Fibroblast of upper back skin (primary cell): ENCODE measurements at regions not wholly inside any gene's neighbourhood (a gene's known extent, or its start where the extent isn't known, plus 50 kb on each side); places are given as distances from the start of the nearest gene placed in this dataset.
A peak's percentile ranks its signal among the peaks of the same experiment; 100 is the strongest.
"Not testable (repeated sequence)": the region's sequence is repeated elsewhere in the genome, so short reads cannot be mapped to it uniquely, and the experiment has no call there.

Experiments used
- DNase-seq: peaks from one replicate; pipeline ENCODE4 v3.0.0-alpha.2; 2013

DNA sequence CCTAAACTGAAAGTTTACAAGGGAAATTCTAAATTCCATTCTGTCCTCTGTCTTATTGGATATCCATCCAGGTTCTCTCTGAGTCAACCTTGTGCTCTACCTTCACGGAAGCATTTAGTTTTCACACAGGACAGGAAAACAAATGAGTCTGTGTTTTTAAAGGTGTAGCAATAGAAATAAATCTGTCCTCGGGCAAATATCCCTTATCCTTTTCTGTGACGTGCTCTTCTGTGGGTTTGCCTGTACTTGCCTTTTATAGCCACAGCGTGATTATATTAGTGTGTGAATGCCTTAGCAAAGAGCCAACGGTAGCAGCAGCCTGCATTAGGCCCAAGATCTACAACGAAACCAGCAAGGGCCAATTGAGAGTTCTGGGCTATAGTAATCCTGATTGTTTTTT, 127.2 kb upstream of the PLSCR5 start:
- DNase-seq, result no peak

DNA sequence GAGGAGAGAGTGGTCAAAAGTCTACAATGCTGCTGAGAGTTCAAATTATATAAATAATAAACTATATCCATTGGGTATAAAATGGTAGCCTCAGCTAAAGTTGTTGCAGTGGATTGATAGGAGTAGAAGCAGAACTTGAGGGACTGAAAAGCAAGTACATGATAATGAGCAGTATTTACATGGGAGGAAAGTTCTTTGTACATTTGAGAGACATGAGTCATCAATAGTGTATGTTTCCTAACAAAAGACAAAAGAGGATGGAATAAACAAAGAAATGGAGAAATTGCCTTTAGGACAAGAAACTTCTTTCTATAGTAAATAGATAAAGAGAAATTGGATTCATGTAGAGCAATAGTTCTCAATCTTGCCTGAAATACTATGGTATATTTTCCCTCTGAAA, 110.0 kb upstream of the PLSCR5 start:
- DNase-seq, result peak; percentile 9

- peak; percentile 69 for DNase-seq
These were observed 107.7 kb upstream of the PLSCR5 start for GRCh38 chr3:146712806-146713205.

- peak; percentile 38 for DNase-seq
These were observed 104.8 kb upstream of the PLSCR5 start for GRCh38 chr3:146709969-146710368.

DNA sequence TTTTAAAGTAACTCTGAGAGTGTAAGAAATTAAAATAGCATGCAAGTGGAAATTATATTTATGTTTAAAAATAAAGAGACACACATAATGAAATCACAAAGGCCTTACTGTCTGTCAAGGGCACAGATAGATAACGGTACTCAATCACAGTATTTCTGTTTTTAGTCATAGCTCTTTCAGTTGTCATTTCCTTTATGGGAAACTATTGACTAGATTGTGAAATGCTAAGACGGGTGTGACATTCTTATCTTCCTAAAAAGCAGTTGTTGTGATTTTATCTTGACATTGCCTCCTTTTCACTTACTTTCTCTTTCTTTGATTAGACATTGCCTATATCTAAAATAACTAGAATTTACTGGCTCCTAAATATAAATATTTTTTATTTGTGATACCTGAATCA, 100.1 kb upstream of the PLSCR5 start:
- DNase-seq, result no peak

DNA sequence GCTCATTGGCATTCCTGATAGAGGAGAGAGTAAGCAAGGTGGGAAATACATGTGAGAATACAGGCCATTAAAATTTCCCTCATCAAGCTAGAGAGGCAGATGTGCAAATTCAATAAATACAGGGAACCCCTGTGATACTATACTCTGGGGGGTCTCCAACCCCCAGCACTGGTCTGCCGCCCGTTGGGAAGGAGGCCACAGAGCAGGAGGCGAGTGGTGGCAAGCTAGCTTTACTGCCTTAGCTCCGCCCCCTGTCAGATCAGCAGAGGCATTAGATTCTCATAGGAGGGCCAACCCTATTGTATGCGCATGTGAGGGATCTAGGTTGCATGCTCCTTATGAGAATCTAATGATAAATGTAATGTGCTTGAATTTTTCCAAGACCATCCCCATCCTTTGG, 97.1 kb upstream of the PLSCR5 start:
- no peak for DNase-seq

- DNase-seq, result no peak
These were observed 96.1 kb upstream of the PLSCR5 start for GRCh38 chr3:146701246-146701645.

DNA sequence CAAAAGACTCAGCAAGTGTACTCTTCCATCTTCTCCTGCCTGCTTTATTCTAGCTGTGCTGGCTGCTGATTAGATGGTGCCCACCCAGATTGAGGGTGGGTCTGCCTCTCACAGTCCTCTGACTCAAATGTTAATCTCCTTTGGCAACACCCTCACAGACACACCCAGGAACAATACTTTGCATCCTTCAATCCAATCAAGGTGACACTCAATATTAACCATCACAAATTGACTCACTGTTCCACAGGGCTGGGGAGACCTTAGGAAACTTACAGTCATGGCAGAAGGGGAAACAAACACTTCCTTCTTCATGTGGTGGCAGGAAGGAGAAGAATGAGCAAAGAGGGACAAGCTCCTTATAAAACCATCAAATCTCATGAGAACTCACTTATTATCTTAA, 94.9 kb upstream of the PLSCR5 start:
- DNase-seq, result not testable (repeated sequence)

GRCh38 chr3:146692254-146692653, 87.1 kb upstream of the PLSCR5 start:
- DNase-seq, result no peak

GRCh38 chr3:146685050-146685814, 80.1 kb upstream of the PLSCR5 start:
- no peak for DNase-seq

GRCh38 chr3:146682171-146682570, 77.0 kb upstream of the PLSCR5 start:
- no peak for DNase-seq

GRCh38 chr3:146680617-146681016, 75.5 kb upstream of the PLSCR5 start:
- no peak for DNase-seq

- DNase-seq, result no peak
These were observed 74.8 kb upstream of the PLSCR5 start for GRCh38 chr3:146679995-146680394.

GRCh38 chr3:146679191-146679590, 74.0 kb upstream of the PLSCR5 start:
- no peak for DNase-seq

GRCh38 chr3:146672941-146673340, 67.8 kb upstream of the PLSCR5 start:
- no peak for DNase-seq

DNA sequence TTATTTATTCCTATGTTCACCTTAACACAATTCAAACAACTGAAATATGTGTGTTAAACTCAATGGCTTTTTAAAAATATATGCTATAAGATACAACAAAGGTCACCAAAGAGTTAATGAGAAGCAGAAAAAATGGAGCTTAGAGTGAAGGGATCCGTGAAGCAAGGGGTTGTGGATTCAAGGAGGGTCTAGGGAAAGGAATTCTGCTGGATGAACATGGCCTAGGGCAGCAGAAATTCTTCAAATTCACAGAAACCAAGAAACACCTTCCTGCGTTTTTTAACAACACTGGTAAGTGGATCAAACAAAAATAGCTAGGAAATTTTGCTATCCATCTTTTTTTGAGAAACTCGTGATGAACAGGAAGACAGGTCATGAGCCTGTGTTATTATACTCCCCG, 59.3 kb upstream of the PLSCR5 start:
- DNase-seq, result no peak

GRCh38 chr3:146658841-146659240, 53.7 kb upstream of the PLSCR5 start:
- no peak for DNase-seq

DNA sequence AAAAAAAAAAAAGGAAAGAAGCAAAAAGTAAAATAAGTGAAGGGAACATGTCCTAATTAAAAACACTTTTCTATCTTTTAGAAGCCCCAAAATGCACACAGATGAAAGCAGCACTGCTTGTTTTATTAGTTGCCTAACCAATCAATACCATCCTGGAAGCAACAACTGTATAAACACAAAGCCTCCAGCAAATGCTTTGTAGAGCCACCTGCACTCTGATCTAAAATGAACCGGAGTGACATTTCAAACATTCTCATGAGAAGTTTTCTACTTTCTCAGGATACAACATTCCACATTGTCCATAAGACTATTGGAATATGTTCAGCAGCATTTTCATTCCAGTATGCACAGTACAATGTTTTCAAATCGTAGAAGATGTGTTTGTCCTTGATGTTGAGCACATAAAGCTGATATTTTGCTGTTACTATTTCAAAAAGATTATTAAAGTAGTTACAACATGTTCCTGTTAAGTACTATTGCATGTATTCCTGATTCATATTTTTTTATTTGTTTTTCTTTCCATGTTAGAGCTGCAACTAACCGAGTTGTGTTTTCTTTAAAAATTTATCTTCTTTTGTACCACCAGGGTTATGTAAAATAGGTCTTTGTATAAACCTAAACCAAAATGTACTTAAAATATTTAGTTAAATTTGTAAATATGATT, 50.3 kb upstream of the PLSCR5 start:
- no peak for DNase-seq
